Heart right ventricle (tissue), 16 donors: ENCODE measurements at regions not wholly inside any gene's neighbourhood (a gene's known extent, or its start where the extent isn't known, plus 50 kb on each side); places are given as distances from the start of the nearest gene placed in this dataset.
"Not testable (repeated sequence)": the region's sequence is repeated elsewhere in the genome, so short reads cannot be mapped to it uniquely, and the experiment has no call there.

Experiments used
- ATAC-seq, 8 donors: fragments of 200-7000 bp; cut with Tn5 transposase; one replicate each; pipeline ENCODE4 v1.9.1; 2020; ENCODE audit warnings: mild to moderate bottlenecking in 8 of 8, moderate library complexity in 8 of 8, moderate number of reproducible peaks in 1 of 8
- DNase-seq, 2 donors: peaks; one replicate each; pipeline ENCODE4 v3.0.0-alpha.2; 2020
- H3K27ac ChIP-seq, 10 donors: fragments of 200-600 bp; sonication (generic) in 2 of 10; one replicate each; pipeline versions ENCODE4 v1.5.0 to v1.8.0; 2020 to 2022; ENCODE audit warnings: mild to moderate bottlenecking in 3 of 10
- H3K27me3 ChIP-seq, 7 donors: fragments of 200-600 bp; one replicate each; pipeline ENCODE4 v1.8.0; 2021 to 2022; ENCODE audit warnings: mild to moderate bottlenecking in 2 of 7
- H3K36me3 ChIP-seq, 9 donors: fragments of 200-600 bp; sonication (generic) in 1 of 9; one replicate each; pipeline versions ENCODE4 v1.5.0 to v1.8.0; 2020 to 2022; ENCODE audit warnings: mild to moderate bottlenecking in 2 of 9
- H3K4me1 ChIP-seq, 9 donors: fragments of 200-600 bp; sonication (generic) in 1 of 9; one replicate each; pipeline versions ENCODE4 v1.5.0 to v1.8.0; 2020 to 2022; ENCODE audit warnings: mild to moderate bottlenecking in 4 of 9
- H3K4me3 ChIP-seq, 10 donors: fragments of 200-600 bp; sonication (generic) in 2 of 10; one replicate each; pipeline versions ENCODE4 v1.5.0 to v1.8.0; 2020 to 2022; ENCODE audit warnings: mild to moderate bottlenecking in 7 of 10, moderate library complexity in 2 of 10
- H3K9me3 ChIP-seq, 11 donors: fragments of 200-600 bp in 10 of 11; sonication (generic) in 2 of 11; one replicate each; pipeline versions ENCODE4 v1.5.0 to v1.8.0; 2013 to 2022; ENCODE audit warnings: mild to moderate bottlenecking in 2 of 11, control low read depth in 1 of 11, moderate library complexity in 1 of 11
- WGBS, 2 donors: extraction: QIAGEN DNeasy Blood & Tissue Kit; methylation state at CpG; one replicate each; pipeline ENCODE4 v1.1.7; 2013; ENCODE audit warnings: inconsistent platforms in 1 of 2; 5-methylcytosine and 5-hydroxymethylcytosine counted together
- intact Hi-C, 10 donors: fragments of 100-400 bp; cut with DNase I; formaldehyde crosslinking; loops; one replicate each; pipeline versions ENCODE4 v1.11.1 to v1.14.2; 2022
- TF ChIP-seq, protein P1 (sequence below), 9 donors: fragments of 200-600 bp; sonication (generic) in 2 of 9; IDR thresholded peaks; one replicate each; pipeline versions ENCODE4 v1.5.0 to v1.8.0; 2021 to 2022; ENCODE audit warnings: antibody characterized with exemption in 9 of 9, mild to moderate bottlenecking in 5 of 9, moderate library complexity in 1 of 9
- donor health status: Arrhythmogenic right ventricular cardiomyopathy.
- donor health status: ischemic (EF 13 %, LVEDD 7.1; RV severe dilation, severe dysfunction).
- donor health status: healthy with polysubstance abuse.
- donor health status: DM: no; HTN: yes; CAD: no.
- donor health status: DM: no; HTN: no; CAD: no.
- donor health status: ischemic (EF 25% LVEDD 6.9; RV normal size, moderate dysfunction).
- donor health status: ischemic (EF 25% LVEDD 5.7; RV mildly dilated, moderate dysfunction).
- donor health status: healthy.
- donor health status: DM: yes; HTN: yes; CAD: no.
- donor health status: Ischemic cardiomyopathy.
- donor health status: ischemic (EF 35%, LVEDD 5.7; RV mildly dilated, moderate dysfunction).
- donor health status: nonischemic (EF 11% LVEDD 7.7; RV severe dilation, severe dysfunction).
- donor health status: DM: yes; HTN: yes; CAD: no.
- donor health status: PGD.
- donor health status: ischemic (EF 29% LVEDD 5.4; RV normal size, mild dysfunction).
- donor health status: nonischemic (EF 23%, LVEDD 6.1; RV moderate dilation, normal function).

DNA sequence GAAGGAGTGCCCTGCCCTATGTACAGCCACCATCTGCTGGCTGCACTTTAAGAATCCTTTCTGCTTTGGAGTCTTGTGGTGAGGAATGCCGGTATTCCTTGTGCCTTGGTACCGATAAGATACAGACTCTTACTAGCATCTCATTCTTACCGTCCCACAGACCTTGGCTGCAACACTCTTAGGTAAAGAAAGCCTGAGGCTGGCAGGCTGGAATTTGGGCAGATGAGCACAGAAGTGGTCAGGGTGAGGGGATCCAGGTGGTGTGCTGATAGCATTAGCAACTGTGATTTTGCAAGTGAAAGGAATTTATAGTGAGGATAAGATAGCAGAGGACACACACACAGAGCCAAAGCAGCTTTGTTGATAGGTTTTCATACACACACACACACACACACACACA lies 198.1 kb downstream of the ENC1 start:
- ATAC-seq, result no peak

DNA sequence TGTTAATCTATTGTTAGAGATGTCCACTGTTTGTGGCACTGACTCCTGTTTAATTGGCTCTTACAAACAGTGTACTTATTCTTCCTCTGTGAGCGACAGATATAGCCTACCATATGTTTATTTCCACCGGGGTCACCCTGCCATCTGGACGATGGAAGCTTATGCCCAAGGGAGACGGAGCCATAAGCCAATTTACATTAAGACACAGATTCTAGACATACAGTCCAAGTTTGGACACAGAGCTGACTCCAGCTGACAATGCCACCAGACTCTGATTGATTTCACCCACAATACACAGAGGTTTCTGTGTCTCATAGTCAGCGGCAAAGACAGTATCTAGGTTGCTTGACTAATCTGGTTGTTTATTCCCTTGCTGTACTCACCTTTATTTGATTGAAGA lies 198.9 kb downstream of the ENC1 start:
- Histone ChIP-seq H3K36me3 (no peaks in the 10 kb centered on the region), H3K4me3 (no peak overlapping the region), H3K4me1 (peaks cover 0 to 7% (median 0%) of the 10 kb centered on the region in 9 donors), H3K9me3 (peaks cover 0 to 14% (median 0%) of the 10 kb centered on the region in 11 donors), H3K27ac (no peak overlapping the region), H3K27me3 (no peaks in the 10 kb centered on the region)
- ATAC-seq, result no peak
- intact Hi-C loops, result loop anchor here in 1 of 10 donors (10.0 kb wide), 1 partner anchor 193 kb away; no protein-coding TSS in a partner anchor
- 88 to 91% methylated on average over 5 of the region's 5 CpGs for WGBS, 2 donors
- TF ChIP-seq, protein P1, sequence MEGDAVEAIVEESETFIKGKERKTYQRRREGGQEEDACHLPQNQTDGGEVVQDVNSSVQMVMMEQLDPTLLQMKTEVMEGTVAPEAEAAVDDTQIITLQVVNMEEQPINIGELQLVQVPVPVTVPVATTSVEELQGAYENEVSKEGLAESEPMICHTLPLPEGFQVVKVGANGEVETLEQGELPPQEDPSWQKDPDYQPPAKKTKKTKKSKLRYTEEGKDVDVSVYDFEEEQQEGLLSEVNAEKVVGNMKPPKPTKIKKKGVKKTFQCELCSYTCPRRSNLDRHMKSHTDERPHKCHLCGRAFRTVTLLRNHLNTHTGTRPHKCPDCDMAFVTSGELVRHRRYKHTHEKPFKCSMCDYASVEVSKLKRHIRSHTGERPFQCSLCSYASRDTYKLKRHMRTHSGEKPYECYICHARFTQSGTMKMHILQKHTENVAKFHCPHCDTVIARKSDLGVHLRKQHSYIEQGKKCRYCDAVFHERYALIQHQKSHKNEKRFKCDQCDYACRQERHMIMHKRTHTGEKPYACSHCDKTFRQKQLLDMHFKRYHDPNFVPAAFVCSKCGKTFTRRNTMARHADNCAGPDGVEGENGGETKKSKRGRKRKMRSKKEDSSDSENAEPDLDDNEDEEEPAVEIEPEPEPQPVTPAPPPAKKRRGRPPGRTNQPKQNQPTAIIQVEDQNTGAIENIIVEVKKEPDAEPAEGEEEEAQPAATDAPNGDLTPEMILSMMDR (IDR thresholded peaks at IDR 0.05), result no peak
- no peak for DNase-seq

More for the DNA sequence above, 198.1 kb downstream of the ENC1 start:
- H3K4me1 ChIP-seq, result peaks cover 0 to 15% (median 5%) of the 10 kb centered on the region in 9 donors
- TF ChIP-seq, protein P1 (IDR thresholded peaks at IDR 0.05), result no peak
- DNase-seq, result no peak
- 32 to 37% methylated on average over 3 of the region's 3 CpGs for WGBS, 2 donors
- H3K27ac ChIP-seq, result no peak overlapping the region
- H3K27me3 ChIP-seq, result no peaks in the 10 kb centered on the region
- H3K4me3 ChIP-seq, result no peak overlapping the region
- intact Hi-C loops, result loop anchor here in 1 of 10 donors (10.0 kb wide), 1 partner anchor 192 kb away; no protein-coding TSS in a partner anchor
- no peaks in the 10 kb centered on the region for H3K36me3 ChIP-seq
- H3K9me3 ChIP-seq, result peaks cover 0 to 6% (median 0%) of the 10 kb centered on the region in 11 donors

DNA sequence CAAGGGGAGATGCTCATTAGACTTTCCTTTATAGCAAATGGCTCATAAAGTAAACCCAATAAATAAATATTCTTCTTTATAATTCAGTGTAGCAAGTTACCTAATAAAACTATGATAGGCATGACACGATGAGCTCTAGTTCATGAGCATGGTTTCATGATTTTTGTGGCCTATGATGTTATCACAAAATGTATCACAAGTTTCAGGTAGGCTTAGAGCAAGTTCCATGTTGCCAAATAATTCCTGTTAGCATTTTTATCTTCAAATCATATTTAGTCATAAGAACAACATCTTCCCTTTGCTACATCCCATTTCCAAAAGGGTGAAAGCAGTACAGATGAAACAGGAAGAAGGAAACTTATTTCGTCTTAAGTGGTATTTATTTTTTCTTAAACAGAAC lies 200.2 kb downstream of the ENC1 start:
- peaks cover 0 to 15% (median 0%) of the 10 kb centered on the region in 11 donors for H3K9me3 ChIP-seq
- intact Hi-C loops, result loop anchor here in 1 of 10 donors (10.0 kb wide), 1 partner anchor 194 kb away; no protein-coding TSS in a partner anchor
- H3K27me3 ChIP-seq, result no peaks in the 10 kb centered on the region
- H3K4me1 ChIP-seq, result no peaks in the 10 kb centered on the region
- H3K36me3 ChIP-seq, result no peaks in the 10 kb centered on the region
- DNase-seq, result no peak
- H3K27ac ChIP-seq, result no peak overlapping the region
- TF ChIP-seq, protein P1 (IDR thresholded peaks at IDR 0.05), result no peak
- no peak for ATAC-seq
- no peak overlapping the region for H3K4me3 ChIP-seq
- 79 to 85% methylated on average over 2 of the region's 2 CpGs for WGBS, 2 donors

DNA sequence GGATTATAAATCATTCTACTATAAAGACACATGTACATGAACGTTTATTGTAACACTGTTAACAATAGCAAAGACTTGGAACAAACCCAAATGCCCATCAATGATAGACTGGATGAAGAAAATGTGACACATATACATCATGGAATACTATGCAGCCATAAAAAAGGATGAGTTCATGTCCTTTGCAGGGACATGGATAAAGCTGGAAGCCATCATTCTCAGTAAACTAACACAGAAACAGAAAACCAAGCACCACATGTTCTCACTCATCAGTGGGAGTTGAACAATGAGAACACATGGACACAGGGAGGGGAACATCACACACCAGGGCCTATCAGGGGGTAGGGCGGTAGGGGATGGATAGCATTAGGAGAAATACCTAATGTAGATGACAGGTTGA lies 202.7 kb downstream of the ENC1 start:
- H3K36me3 ChIP-seq, intact Hi-C loops, ATAC-seq, H3K4me3 ChIP-seq, H3K27me3 ChIP-seq, DNase-seq, H3K27ac ChIP-seq: not testable (repeated sequence)
- Histone ChIP-seq H3K4me1 (peaks cover 3 to 23% (median 19%) of the 10 kb centered on the region in 9 donors), H3K9me3 (peaks cover 0 to 15% (median 0%) of the 10 kb centered on the region in 11 donors)
- 80 to 82% methylated on average over 2 of the region's 2 CpGs for WGBS, 2 donors
